Psoas muscle (tissue), 7 donors: ENCODE measurements at regions not wholly inside any gene's neighbourhood (a gene's known extent, or its start where the extent isn't known, plus 50 kb on each side); places are given as distances from the start of the nearest gene placed in this dataset.

Experiments used
- ATAC-seq, 4 donors: fragments of 200-7000 bp; cut with Tn5 transposase; one replicate each; pipeline ENCODE4 v1.9.1; 2020; ENCODE audit warnings: moderate library complexity in 3 of 4, mild to moderate bottlenecking in 2 of 4
- DNase-seq, 2 donors: peaks; one replicate each; pipeline ENCODE4 v3.0.0-alpha.2; 2020
- H3K27ac ChIP-seq: fragments of 200-600 bp; one replicate; pipeline ENCODE4 v1.8.0; 2022
- H3K27me3 ChIP-seq, 3 donors: fragments of 200-600 bp in 1 of 3; one replicate each; pipeline versions ENCODE4 v1.6.1 to v1.8.0; 2013 to 2022; ENCODE audit warnings: low read length in 2 of 3, mild to moderate bottlenecking in 2 of 3, moderate library complexity in 1 of 3; ENCODE audit not compliant: insufficient read depth in 3 of 3
- H3K36me3 ChIP-seq, 2 donors: fragments of 200-600 bp in 1 of 2; one replicate each; pipeline versions ENCODE4 v1.6.1 to v1.8.0; 2013 to 2022; ENCODE audit warnings: low read depth in 1 of 2, mild to moderate bottlenecking in 1 of 2, moderate library complexity in 1 of 2; ENCODE audit not compliant: insufficient read depth in 1 of 2
- H3K4me1 ChIP-seq: fragments of 200-600 bp; one replicate; pipeline ENCODE4 v1.8.0; 2022
- H3K4me3 ChIP-seq: fragments of 200-600 bp; one replicate; pipeline ENCODE4 v1.8.0; 2022; ENCODE audit warnings: mild to moderate bottlenecking
- H3K9me3 ChIP-seq: fragments of 200-600 bp; one replicate; pipeline ENCODE4 v1.8.0; 2022
- WGBS, 3 donors: extraction: QIAGEN DNeasy Blood & Tissue Kit; methylation state at CpG; one replicate each; pipeline versions ENCODE4 v1.1.6 to v1.1.7; 2013; 5-methylcytosine and 5-hydroxymethylcytosine counted together
- intact Hi-C, 2 donors: fragments of 100-400 bp; cut with DNase I; formaldehyde crosslinking; loops; one replicate each; pipeline versions ENCODE4 v1.11.0 to v1.14.2; 2022
- TF ChIP-seq, protein P1 (sequence below): fragments of 200-600 bp; IDR thresholded peaks from one replicate; pipeline ENCODE4 v1.8.0; 2022; ENCODE audit warnings: antibody characterized with exemption
- donor health status: healthy with polysubstance abuse.
- donor health status: DM: no; HTN: no; CAD: no; lungs with moderate emphysema.
- donor health status: Bipolar disorder and iron deficiency.
- donor health status: healthy.
- donor health status: DM: yes; HTN: yes; CAD: no.
- donor health status: DM: no; HTN: no; CAD: no.
- donor health status: DM: yes; HTN: yes; CAD: no.

- H3K27ac ChIP-seq, result no peak overlapping the region
- no peaks in the 10 kb centered on the region for H3K9me3 ChIP-seq
- ATAC-seq (no peak), DNase-seq (no peak)
- WGBS, 3 donors, result 73 to 77% (median 74%) methylated on average over 12 of the region's 12 CpGs
- no peaks in the 10 kb centered on the region for H3K36me3 ChIP-seq
- intact Hi-C loops, result no loop called here
- H3K4me3 ChIP-seq, result no peak overlapping the region
- H3K27me3 ChIP-seq, result no peaks in the 10 kb centered on the region
- no peaks in the 10 kb centered on the region for H3K4me1 ChIP-seq
- TF ChIP-seq, protein P1, sequence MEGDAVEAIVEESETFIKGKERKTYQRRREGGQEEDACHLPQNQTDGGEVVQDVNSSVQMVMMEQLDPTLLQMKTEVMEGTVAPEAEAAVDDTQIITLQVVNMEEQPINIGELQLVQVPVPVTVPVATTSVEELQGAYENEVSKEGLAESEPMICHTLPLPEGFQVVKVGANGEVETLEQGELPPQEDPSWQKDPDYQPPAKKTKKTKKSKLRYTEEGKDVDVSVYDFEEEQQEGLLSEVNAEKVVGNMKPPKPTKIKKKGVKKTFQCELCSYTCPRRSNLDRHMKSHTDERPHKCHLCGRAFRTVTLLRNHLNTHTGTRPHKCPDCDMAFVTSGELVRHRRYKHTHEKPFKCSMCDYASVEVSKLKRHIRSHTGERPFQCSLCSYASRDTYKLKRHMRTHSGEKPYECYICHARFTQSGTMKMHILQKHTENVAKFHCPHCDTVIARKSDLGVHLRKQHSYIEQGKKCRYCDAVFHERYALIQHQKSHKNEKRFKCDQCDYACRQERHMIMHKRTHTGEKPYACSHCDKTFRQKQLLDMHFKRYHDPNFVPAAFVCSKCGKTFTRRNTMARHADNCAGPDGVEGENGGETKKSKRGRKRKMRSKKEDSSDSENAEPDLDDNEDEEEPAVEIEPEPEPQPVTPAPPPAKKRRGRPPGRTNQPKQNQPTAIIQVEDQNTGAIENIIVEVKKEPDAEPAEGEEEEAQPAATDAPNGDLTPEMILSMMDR, result no peak
Measured at GRCh38 chr7:51639661-51640334, 323.2 kb upstream of the COBL start.

DNA sequence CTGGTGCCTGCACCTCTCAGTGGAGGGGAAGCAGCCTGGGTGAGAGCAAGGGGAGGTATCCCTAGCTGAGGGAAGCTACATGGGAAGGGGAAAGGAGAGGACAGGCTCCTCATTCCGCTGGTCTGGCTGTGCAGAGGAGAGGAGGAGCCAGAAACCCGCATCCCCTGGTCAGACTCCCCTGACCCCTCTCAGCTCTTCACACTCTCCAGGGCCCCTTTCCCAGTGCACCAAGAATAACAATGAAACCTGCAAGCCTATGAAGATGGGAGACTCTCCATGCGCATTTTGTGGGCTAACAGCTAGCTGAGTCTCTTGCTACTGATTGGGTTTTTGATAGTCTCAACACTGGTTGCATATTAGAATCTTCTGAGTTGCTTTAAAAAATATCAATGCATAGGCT lies 319.9 kb upstream of the COBL start:
- DNase-seq (no peak), ATAC-seq (no peak)
- TF ChIP-seq, protein P1, result no peak
- Histone ChIP-seq H3K36me3 (no peaks in the 10 kb centered on the region), H3K27me3 (no peaks in the 10 kb centered on the region), H3K27ac (no peak overlapping the region), H3K9me3 (no peaks in the 10 kb centered on the region), H3K4me1 (no peaks in the 10 kb centered on the region), H3K4me3 (no peak overlapping the region)
- intact Hi-C loops, result no loop called here
- 70 to 82% (median 75%) methylated on average over 3 of the region's 3 CpGs for WGBS, 3 donors

DNA sequence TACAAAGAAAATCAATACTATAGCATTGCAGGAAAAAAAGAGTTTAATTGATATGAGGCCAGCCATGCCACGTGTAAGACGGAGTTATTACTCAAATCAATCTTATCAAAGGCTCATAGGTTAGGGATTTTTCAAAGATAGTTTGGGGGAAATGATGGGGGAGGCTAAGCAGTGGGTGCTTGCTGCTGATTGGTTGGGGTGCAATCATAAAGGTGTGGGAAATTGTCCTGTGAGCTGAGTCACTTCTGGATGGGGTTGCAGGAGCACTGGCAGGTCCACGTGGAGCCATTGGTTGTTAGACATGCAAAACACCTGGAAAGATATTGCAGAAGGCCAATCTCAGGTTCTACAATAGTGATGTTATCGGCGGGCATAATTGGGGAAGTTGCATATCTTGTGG lies 319.2 kb upstream of the COBL start:
- Histone ChIP-seq H3K36me3 (no peaks in the 10 kb centered on the region), H3K4me1 (no peaks in the 10 kb centered on the region), H3K9me3 (no peaks in the 10 kb centered on the region), H3K27me3 (no peaks in the 10 kb centered on the region), H3K27ac (no peak overlapping the region), H3K4me3 (no peak overlapping the region)
- TF ChIP-seq, protein P1, result no peak
- 73 to 77% (median 74%) methylated on average over 5 of the region's 5 CpGs for WGBS, 3 donors
- intact Hi-C loops, result no loop called here
- ATAC-seq, result no peak
- no peak for DNase-seq

GRCh38 chr7:51634538-51634937 lies 317.9 kb upstream of the COBL start:
- DNase-seq (no peak), ATAC-seq (no peak)
- Histone ChIP-seq H3K4me1 (no peaks in the 10 kb centered on the region), H3K27me3 (no peaks in the 10 kb centered on the region), H3K4me3 (no peak overlapping the region), H3K9me3 (no peaks in the 10 kb centered on the region), H3K27ac (no peak overlapping the region), H3K36me3 (no peaks in the 10 kb centered on the region)
- TF ChIP-seq, protein P1, result no peak
- 59 to 71% (median 62%) methylated on average over 2 of the region's 2 CpGs for WGBS, 3 donors
- intact Hi-C loops, result no loop called here

DNA sequence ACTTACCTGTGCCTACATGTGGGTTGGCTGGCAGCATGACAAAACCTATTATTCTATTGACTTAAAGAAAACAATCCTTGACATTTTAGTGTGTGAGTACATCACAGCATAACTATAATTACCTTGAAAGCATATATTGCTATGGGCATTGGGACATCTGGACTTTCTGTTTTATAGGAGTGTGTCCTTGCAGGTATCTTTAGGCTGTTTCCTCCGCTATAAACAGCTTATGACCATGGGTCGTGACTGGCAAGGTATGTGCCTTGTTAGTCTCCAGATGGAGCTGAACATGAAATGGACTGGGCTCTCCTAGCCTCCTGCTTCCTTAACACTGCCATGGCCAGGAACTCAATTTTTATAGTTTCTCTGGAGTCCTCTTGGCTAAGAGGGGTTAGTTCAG lies 317.4 kb upstream of the COBL start:
- Histone ChIP-seq H3K4me1 (no peaks in the 10 kb centered on the region), H3K4me3 (no peak overlapping the region), H3K27ac (no peak overlapping the region), H3K27me3 (no peaks in the 10 kb centered on the region), H3K9me3 (no peaks in the 10 kb centered on the region), H3K36me3 (no peaks in the 10 kb centered on the region)
- intact Hi-C loops, result no loop called here
- 76 to 83% (median 76%) methylated on average over 2 of the region's 2 CpGs for WGBS, 3 donors
- TF ChIP-seq, protein P1, result no peak
- ATAC-seq, result no peak
- DNase-seq, result no peak
